IMR-90 (cell line): ENCODE measurements at regions not wholly inside any gene's neighbourhood (a gene's known extent, or its start where the extent isn't known, plus 50 kb on each side); places are given as distances from the start of the nearest gene placed in this dataset.

Source experiments
- ATAC-seq: fragments of 200-7000 bp; cut with Tn5 transposase; 2 replicates; pipeline ENCODE4 v1.9.1; 2020; ENCODE audit warnings: low read depth, mild to moderate bottlenecking, moderate library complexity
- BruUV-seq: library from RNA; stranded (reverse); fragments of 400-500 nt; replicated peaks from 2 replicates; lab custom pipeline; 2021; lab: Mats Ljungman, UMichigan
- CTCF ChIA-PET: fragments of 300-600 bp; formaldehyde crosslinking; extraction: SDS; loops from one replicate; lab custom pipeline; 2021; ENCODE audit warnings: antibody characterized with exemption; lab: Yijun Ruan, JAX
- POLR2A ChIA-PET: fragments of 300-600 bp; sonication (Branson Sonifier 250); formaldehyde crosslinking; loops from one replicate; lab custom pipeline; 2022; ENCODE audit warnings: antibody characterized with exemption; ENCODE audit not compliant: unreplicated experiment; lab: Charles Lee
- DNase-seq: peaks from one replicate; pipeline ENCODE4 v3.0.0; 2013
- H2AFZ ChIP-seq: replicated peaks from 2 replicates; pipeline ENCODE3; 2013; ENCODE audit warnings: low read length, mild to moderate bottlenecking; ENCODE audit not compliant: poor library complexity
- H2AK5ac ChIP-seq: 2 replicates; pipeline ENCODE4 v1.6.1; 2013; ENCODE audit warnings: low read depth, low read length, inconsistent platforms
- H2AK9ac ChIP-seq: replicated peaks from 2 replicates; pipeline ENCODE3; 2013; ENCODE audit warnings: mild to moderate bottlenecking, low read depth, low read length, moderate library complexity; ENCODE audit not compliant: poor library complexity
- H2BK120ac ChIP-seq: 2 replicates; pipeline ENCODE4 v1.6.1; 2013; ENCODE audit warnings: low read depth, low read length, inconsistent platforms
- H2BK15ac ChIP-seq: 3 replicates; pipeline ENCODE4 v1.6.1; 2013; ENCODE audit warnings: low read depth, low read length, inconsistent platforms
- H2BK20ac ChIP-seq: 2 replicates; pipeline ENCODE4 v1.6.1; 2013; ENCODE audit warnings: low read depth, mild to moderate bottlenecking, inconsistent platforms, low read length, moderate library complexity
- H2BK5ac ChIP-seq: 2 replicates; pipeline ENCODE4 v1.6.1; 2013; ENCODE audit warnings: mild to moderate bottlenecking, low read depth, low read length, inconsistent platforms; ENCODE audit not compliant: poor library complexity, severe bottlenecking
- H3K14ac ChIP-seq: replicated peaks from 2 replicates; pipeline ENCODE4 v1.6.1; 2013; ENCODE audit warnings: low read depth, low read length, inconsistent platforms
- H3K18ac ChIP-seq: 2 replicates; pipeline ENCODE4 v1.6.1; 2013; ENCODE audit warnings: low read depth, low read length, control low read depth
- H3K23ac ChIP-seq: 2 replicates; pipeline ENCODE4 v1.6.1; 2013; ENCODE audit warnings: low read depth, low read length, inconsistent platforms
- H3K27ac ChIP-seq: 2 replicates; pipeline ENCODE4 v1.5.1; 2013; ENCODE audit warnings: mild to moderate bottlenecking, control low read depth, low read length; ENCODE audit not compliant: insufficient read depth
- H3K27me3 ChIP-seq: 2 replicates; pipeline ENCODE4 v1.6.1; 2013; ENCODE audit warnings: low read length; ENCODE audit not compliant: control insufficient read depth, insufficient read depth
- H3K36me3 ChIP-seq: 2 replicates; pipeline ENCODE4 v1.6.1; 2013; ENCODE audit warnings: low read length, mixed read lengths; ENCODE audit not compliant: control insufficient read depth, insufficient read depth
- H3K4ac ChIP-seq: 2 replicates; pipeline ENCODE4 v1.6.1; 2013; ENCODE audit warnings: low read depth, low read length, inconsistent platforms
- H3K4me1 ChIP-seq: 2 replicates; pipeline ENCODE4 v1.6.1; 2013; ENCODE audit warnings: low read length, mixed read lengths; ENCODE audit not compliant: control insufficient read depth, insufficient read depth
- H3K4me2 ChIP-seq: 2 replicates; pipeline ENCODE4 v1.6.1; 2013; ENCODE audit warnings: low read depth, mild to moderate bottlenecking, control low read depth, low read length, moderate library complexity
- H3K4me3 ChIP-seq: 2 replicates; pipeline ENCODE4 v1.5.1; 2013; ENCODE audit warnings: low read depth, mild to moderate bottlenecking, control low read depth, low read length, moderate library complexity; ENCODE audit not compliant: insufficient read depth
- H3K56ac ChIP-seq: 2 replicates; pipeline ENCODE4 v1.6.1; 2013; ENCODE audit warnings: low read length, inconsistent platforms; ENCODE audit not compliant: insufficient read depth; ENCODE audit errors: extremely low read depth
- H3K79me1 ChIP-seq, 2 experiments: 2 replicates each; pipeline ENCODE4 v1.6.1; 2013; ENCODE audit warnings: low read length in 2 of 2, inconsistent platforms in 1 of 2, low read depth in 1 of 2
- H3K9ac ChIP-seq: 2 replicates; pipeline ENCODE4 v1.6.1; 2013; ENCODE audit warnings: low read depth, low read length, control low read depth
- H3K9me1 ChIP-seq: 2 replicates; pipeline ENCODE4 v1.6.1; 2013; ENCODE audit warnings: low read length, inconsistent platforms; ENCODE audit not compliant: insufficient read depth
- H3K9me3 ChIP-seq: 2 replicates; pipeline ENCODE4 v1.6.1; 2013; ENCODE audit warnings: low read length; ENCODE audit not compliant: control insufficient read depth, insufficient read depth
- H4K20me1 ChIP-seq: 2 replicates; pipeline ENCODE4 v1.6.1; 2013; ENCODE audit warnings: low read length, inconsistent platforms; ENCODE audit not compliant: insufficient read depth
- H4K5ac ChIP-seq: 2 replicates; pipeline ENCODE4 v1.6.1; 2013; ENCODE audit warnings: mild to moderate bottlenecking, low read depth, low read length, control low read depth
- H4K8ac ChIP-seq, 2 experiments: 2 replicates each; pipeline ENCODE4 v1.6.1; 2013; ENCODE audit warnings: low read depth in 2 of 2, low read length in 2 of 2, control low read depth in 1 of 2, inconsistent platforms in 1 of 2
- H4K91ac ChIP-seq: 2 replicates; pipeline ENCODE4 v1.6.1; 2013; ENCODE audit warnings: low read depth, low read length, inconsistent platforms; ENCODE audit not compliant: insufficient read depth
- BHLHE40 ChIP-seq: fragments of 150-350 bp; IDR thresholded peaks from 2 replicates; pipeline ENCODE4 v1.6.1; 2016; ENCODE audit warnings: mild to moderate bottlenecking, low read depth, low read length
- CEBPB ChIP-seq: IDR thresholded peaks from 2 replicates; pipeline ENCODE4 v1.6.1; 2012; ENCODE audit warnings: low read depth, low read length, improper control_type of control experiment
- CHD1 ChIP-seq: IDR thresholded peaks from 2 replicates; pipeline ENCODE4 v1.6.1; 2012; ENCODE audit warnings: low read depth, low read length, improper control_type of control experiment
- FOS ChIP-seq: fragments of 150-350 bp; IDR thresholded peaks from 2 replicates; pipeline ENCODE4 v1.6.1; 2016; ENCODE audit warnings: low read depth, low read length
- MAFK ChIP-seq: IDR thresholded peaks from 2 replicates; pipeline ENCODE4 v1.6.1; 2012; ENCODE audit warnings: low read depth, low read length, improper control_type of control experiment
- NFE2L2 ChIP-seq: fragments of 150-350 bp; IDR thresholded peaks from 2 replicates; pipeline ENCODE4 v1.6.1; 2016; ENCODE audit warnings: low read depth, mild to moderate bottlenecking, low read length
- POLR2A ChIP-seq: IDR thresholded peaks from 2 replicates; pipeline ENCODE4 v1.6.1; 2012; ENCODE audit warnings: mild to moderate bottlenecking, low read depth, low read length
- RCOR1 ChIP-seq: IDR thresholded peaks from 2 replicates; pipeline ENCODE4 v1.6.1; 2012; ENCODE audit warnings: mild to moderate bottlenecking, low read length, improper control_type of control experiment; ENCODE audit not compliant: insufficient replicate concordance
- RFX5 ChIP-seq: IDR thresholded peaks from 2 replicates; pipeline ENCODE4 v1.8.0; 2012; ENCODE audit warnings: low read depth, mild to moderate bottlenecking, low read length, moderate library complexity
- SMC3 ChIP-seq: fragments of 150-350 bp; IDR thresholded peaks from 2 replicates; pipeline ENCODE4 v1.6.1; 2016; ENCODE audit warnings: low read depth, mild to moderate bottlenecking, antibody characterized with exemption, low read length, moderate library complexity
- WGBS, 2 experiments: methylation state at CpG; one replicate each; pipeline versions ENCODE4 v1.1.5 to v1.1.7; 2013; ENCODE audit warnings: missing lambda C conversion rate in 2 of 2; ENCODE audit not compliant: insufficient read length in 1 of 2; ENCODE audit errors: extremely low coverage in 2 of 2; 5-methylcytosine and 5-hydroxymethylcytosine counted together
- dilution Hi-C: fragments of 300-500 bp; cut with HindIII; formaldehyde crosslinking; loops from one replicate; pipeline ENCODE4 v1.14.3; 2018; ENCODE audit warnings: low sequenced_read_pairs; ENCODE audit not compliant: unreplicated experiment
- in situ Hi-C: fragments of 300-500 bp; cut with MboI; formaldehyde crosslinking; loops from 3 replicates; pipeline ENCODE4 v1.14.3; 2019; ENCODE audit warnings: low sequenced_read_pairs, inconsistent platforms, mixed read lengths
- intact Hi-C: fragments of 100-400 bp; cut with micrococcal nuclease; formaldehyde crosslinking; loops from 2 replicates; pipeline ENCODE4 v1.10.0; 2022
- TF ChIP-seq, protein P1 (sequence below): fragments of 150-350 bp; IDR thresholded peaks from 2 replicates; pipeline ENCODE4 v1.6.1; 2016; ENCODE audit warnings: low read depth, mild to moderate bottlenecking, low read length, moderate library complexity, borderline replicate concordance
- TF ChIP-seq, protein P2 (sequence below): fragments of 150-350 bp; IDR thresholded peaks from 2 replicates; pipeline ENCODE4 v1.6.1; 2017; ENCODE audit warnings: mild to moderate bottlenecking, antibody characterized with exemption, low read length, low read depth
- TF ChIP-seq, protein P3 (sequence below): conservative IDR thresholded peaks from 2 replicates; pipeline ENCODE4 v1.5.1; 2012; ENCODE audit warnings: mild to moderate bottlenecking, low read depth, low read length, improper control_type of control experiment

DNA sequence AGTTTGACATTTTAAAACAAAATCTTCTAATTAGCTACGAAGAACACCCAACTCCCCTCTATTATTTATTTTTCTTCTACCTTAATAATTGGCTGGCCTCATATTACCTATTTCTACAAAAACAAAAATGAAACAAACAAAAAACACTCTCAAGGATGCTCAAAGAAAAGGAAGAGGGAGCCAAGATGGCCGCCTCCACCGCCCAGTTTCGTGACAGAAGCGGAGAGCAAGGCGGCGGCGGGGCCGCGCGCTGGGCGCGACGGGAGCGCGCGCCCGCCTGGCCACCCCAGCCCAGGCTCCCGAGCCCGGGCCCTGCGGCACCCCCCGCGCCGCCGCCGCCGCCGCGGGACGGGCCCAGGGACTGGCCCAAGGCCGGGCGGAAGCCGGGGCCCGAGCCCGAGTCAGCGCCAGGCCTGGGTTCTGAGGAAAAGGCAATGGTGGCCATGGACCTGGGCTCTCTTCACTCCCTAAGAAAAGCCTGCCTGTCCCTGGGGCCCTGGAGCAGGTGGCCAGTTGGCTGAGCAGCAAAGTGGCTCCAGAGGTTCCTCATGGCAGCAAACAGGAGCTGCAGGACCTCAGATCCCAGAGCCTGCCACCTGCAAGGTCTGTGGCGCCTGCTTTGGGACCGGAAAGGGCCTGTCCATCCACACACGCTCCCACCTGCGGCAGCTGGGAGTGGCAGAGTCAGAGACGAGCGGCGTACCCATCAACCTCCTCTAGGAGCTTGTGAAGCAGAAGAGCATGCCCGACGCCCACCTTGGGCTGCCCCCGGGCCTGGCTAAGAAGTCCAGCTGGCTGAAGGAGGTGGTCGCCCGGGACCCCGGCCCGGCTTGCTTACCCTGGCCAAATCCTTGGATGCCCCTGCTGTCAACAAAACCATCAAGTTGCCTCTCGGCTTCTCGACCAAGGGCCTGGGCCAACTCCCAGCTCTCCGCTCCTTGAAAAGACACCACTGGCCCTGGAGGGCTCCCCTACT is 543.2 kb upstream of the CCDC179 start:
- BruUV-seq: no TSS peak
- DNase-seq: no peak

More for the DNA sequence above, 543.2 kb upstream of the CCDC179 start:
- ChIA-PET CTCF (no interaction called here), POLR2A (no interaction called here)
- dilution Hi-C loops (no loop called here), in situ Hi-C loops (no loop called here), intact Hi-C loops (no loop called here)
- Histone ChIP-seq H3K9me3 (no peaks in the 10 kb centered on the region; the same call in 1 of the 2 replicates), H2BK20ac (no peak overlapping the region), H3K79me1 (no peaks in the 10 kb centered on the region), H3K9me1 (no peaks in the 10 kb centered on the region), H3K4me3 (no peak overlapping the region), H3K23ac (no peak overlapping the region), H4K8ac (no peak overlapping the region), H3K18ac (no peak overlapping the region), H3K4ac (no peak overlapping the region), H3K27me3 (no peaks in the 10 kb centered on the region), H2AFZ (no peak overlapping the region), H4K91ac (no peak overlapping the region), H3K36me3 (no peaks in the 10 kb centered on the region), H4K20me1 (no peaks in the 10 kb centered on the region), H3K14ac (no peak overlapping the region), H3K9ac (no peak overlapping the region), H2BK15ac (no peak overlapping the region), H2AK9ac (no peak overlapping the region), H2BK5ac (no peak overlapping the region), H3K4me1 (no peaks in the 10 kb centered on the region), H4K5ac (no peak overlapping the region), H3K56ac (no peak overlapping the region), H2AK5ac (no peak overlapping the region), H3K4me2 (no peak overlapping the region), H3K27ac (no peak overlapping the region), H2BK120ac (no peak overlapping the region)
- no peak for ATAC-seq
- no peak for TF ChIP-seq RFX5
- no peak for TF ChIP-seq MAFK
- no peak for TF ChIP-seq NFE2L2
- no peak for TF ChIP-seq BHLHE40
- no peak for TF ChIP-seq CHD1
- TF ChIP-seq CEBPB: no peak
- no peak for TF ChIP-seq RCOR1
- TF ChIP-seq FOS: no peak
- no peak for TF ChIP-seq POLR2A
- TF ChIP-seq, protein P1, sequence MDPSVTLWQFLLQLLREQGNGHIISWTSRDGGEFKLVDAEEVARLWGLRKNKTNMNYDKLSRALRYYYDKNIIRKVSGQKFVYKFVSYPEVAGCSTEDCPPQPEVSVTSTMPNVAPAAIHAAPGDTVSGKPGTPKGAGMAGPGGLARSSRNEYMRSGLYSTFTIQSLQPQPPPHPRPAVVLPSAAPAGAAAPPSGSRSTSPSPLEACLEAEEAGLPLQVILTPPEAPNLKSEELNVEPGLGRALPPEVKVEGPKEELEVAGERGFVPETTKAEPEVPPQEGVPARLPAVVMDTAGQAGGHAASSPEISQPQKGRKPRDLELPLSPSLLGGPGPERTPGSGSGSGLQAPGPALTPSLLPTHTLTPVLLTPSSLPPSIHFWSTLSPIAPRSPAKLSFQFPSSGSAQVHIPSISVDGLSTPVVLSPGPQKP: no peak
- TF ChIP-seq, protein P2, sequence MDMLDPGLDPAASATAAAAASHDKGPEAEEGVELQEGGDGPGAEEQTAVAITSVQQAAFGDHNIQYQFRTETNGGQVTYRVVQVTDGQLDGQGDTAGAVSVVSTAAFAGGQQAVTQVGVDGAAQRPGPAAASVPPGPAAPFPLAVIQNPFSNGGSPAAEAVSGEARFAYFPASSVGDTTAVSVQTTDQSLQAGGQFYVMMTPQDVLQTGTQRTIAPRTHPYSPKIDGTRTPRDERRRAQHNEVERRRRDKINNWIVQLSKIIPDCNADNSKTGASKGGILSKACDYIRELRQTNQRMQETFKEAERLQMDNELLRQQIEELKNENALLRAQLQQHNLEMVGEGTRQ: no peak
- TF ChIP-seq, protein P3, sequence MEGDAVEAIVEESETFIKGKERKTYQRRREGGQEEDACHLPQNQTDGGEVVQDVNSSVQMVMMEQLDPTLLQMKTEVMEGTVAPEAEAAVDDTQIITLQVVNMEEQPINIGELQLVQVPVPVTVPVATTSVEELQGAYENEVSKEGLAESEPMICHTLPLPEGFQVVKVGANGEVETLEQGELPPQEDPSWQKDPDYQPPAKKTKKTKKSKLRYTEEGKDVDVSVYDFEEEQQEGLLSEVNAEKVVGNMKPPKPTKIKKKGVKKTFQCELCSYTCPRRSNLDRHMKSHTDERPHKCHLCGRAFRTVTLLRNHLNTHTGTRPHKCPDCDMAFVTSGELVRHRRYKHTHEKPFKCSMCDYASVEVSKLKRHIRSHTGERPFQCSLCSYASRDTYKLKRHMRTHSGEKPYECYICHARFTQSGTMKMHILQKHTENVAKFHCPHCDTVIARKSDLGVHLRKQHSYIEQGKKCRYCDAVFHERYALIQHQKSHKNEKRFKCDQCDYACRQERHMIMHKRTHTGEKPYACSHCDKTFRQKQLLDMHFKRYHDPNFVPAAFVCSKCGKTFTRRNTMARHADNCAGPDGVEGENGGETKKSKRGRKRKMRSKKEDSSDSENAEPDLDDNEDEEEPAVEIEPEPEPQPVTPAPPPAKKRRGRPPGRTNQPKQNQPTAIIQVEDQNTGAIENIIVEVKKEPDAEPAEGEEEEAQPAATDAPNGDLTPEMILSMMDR: no peak
- no peak for TF ChIP-seq SMC3
- 96% methylated on average over 9 of the region's 53 CpGs; no CpG with 5 or more reads in 1 of the 2 experiments for WGBS, 2 experiments
